ENCODE measurements at regions not wholly inside any gene's neighbourhood (a gene's known extent, or its start where the extent isn't known, plus 50 kb on each side); places are given as distances from the start of the nearest gene placed in this dataset.
"Not testable (repeated sequence)": the region's sequence is repeated elsewhere in the genome, so short reads cannot be mapped to it uniquely, and the experiment has no call there.

GRCh38 chrX:1903236-1903935 lies 288.5 kb downstream of the ASMT start:
- DNase-seq (ENCODE audit: low read depth): peak; percentile 92

DNA sequence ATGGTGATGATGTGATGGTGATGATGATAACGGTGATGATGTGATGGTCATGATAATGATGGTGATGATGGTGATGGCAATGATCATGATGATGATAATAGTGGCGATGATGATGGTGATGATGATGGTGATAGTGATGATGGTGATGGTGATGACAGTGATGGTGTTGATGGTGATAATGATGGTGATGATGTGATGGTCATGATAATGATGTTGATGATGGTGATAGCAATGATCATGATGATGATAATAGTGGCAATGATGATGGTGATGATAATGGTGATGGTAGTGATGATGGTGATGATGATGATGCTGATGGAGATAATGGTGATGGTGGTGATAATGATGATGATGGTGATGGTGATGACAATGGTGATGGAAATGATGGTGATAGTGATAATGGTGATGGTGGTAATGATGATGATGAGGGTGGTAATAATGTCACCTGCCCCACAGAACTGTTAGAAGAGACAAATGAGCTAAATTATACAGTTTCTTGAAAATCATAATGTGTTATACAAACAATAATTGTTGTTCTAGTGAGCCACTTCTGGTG lies 289.9 kb downstream of the ASMT start:
- no peak for DNase-seq (ENCODE audit: low read depth)

DNA sequence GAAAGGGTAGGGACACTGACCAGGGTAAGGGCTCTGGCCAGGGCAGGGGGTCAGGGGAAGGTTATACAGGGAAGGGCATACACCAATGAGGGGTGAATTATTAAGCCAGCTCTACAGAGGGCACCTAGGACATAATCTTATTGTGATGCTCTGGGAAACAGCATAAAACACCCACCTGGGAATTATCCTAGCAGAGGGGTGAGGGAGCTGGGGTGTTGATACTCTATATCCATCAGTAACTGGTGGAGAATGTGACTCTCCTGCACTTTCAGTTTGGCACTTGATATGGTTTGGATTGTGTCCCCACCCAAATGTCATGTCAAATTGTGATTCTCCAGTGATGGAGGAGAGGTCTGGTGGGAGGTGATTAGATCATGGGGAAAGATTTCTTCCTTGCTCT lies 291.2 kb downstream of the ASMT start:
- DNase-seq (ENCODE audit: low read depth): no peak

GRCh38 chrX:1908996-1909395 lies 294.1 kb downstream of the ASMT start:
- DNase-seq (ENCODE audit: low read depth): not testable (repeated sequence)

DNA sequence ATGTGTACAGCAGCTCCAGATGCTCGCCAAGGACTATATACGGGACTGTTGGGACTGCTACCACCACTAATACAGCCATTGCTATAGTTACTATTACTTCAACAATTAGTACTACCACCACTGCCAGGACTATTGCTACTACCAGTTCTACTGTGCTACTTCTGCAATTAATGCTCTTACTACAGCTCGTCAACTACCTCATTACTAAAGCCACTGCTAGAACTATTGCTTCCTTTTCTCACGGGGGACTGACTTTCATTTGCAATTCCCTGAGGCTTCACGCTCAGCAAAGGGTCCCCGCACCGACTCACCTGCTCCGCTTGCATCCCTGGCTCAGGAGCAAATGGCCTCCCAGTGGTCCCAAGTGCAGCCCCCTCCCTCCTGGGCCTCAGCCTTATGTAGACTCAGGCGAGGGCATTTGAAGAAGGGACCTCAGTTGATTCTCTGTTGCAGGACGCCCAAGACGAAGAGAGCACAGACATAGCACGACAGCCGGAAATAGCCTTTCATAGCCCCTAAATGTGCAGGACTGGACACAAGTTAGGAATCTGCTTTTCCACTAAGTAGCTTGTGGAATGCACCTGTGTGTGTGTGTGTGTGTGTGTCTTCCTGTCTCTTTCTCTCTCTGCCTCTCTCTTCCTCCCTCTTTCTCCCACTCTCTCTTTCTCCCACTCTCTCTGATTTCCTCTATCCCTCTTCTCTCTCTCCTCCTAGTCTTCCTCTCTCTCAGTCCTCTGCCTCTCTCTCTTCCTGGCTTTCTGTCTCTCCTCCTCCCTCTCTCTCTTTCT lies 294.8 kb downstream of the ASMT start:
- DNase-seq (ENCODE audit: low read depth): no peak

DNA sequence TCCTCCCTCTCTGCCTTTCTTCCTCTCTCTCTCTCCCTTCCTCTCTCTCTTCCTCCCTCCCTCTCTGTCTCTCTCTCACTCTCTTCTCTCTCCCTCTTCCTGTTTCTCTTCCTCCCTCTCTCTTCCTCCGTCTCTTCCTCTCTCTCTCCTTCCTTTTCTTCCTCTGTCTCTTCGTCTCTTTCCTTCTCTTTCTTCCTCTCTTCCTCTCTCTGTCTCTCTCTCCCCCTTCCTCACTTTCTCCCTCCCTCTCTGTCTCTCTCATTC lies 295.3 kb downstream of the ASMT start:
- DNase-seq (ENCODE audit: low read depth): no peak

DNA sequence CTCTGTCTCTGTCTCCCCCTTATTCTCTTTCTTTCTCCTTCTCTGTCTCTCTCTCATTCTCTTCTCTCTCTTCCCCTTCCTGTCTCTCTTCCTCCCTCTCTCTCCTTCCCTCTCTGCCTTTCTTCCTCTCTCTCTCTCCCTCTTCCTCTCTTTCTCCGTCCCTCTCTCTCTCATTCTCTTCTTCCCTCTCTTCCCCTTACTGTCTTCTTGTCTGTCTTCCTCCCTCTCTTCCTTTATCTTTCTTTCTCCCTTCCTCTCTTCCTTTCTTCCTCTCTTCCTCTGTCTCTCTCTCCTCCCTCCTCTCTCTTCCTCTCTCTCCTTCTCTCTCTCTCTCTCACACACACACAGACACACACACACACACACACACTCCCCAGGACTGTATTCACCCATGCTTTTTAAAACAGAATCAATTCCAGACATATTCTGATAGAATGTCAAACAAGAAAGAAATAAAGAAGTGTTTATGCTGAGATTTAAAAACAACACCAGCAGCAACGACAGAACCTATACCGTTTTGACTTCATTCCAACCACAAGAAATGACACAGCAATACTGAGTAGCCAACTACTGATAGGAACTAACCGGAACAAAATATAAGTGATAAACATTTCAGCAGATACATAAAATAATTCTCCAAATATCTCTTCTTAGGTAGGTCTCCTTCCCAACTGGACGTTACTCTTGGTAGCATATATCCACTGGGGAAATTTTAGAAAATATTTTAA lies 296.7 kb downstream of the ASMT start:
- no peak for DNase-seq (ENCODE audit: low read depth)

GRCh38 chrX:1912193-1912592 lies 297.3 kb downstream of the ASMT start:
- no peak for DNase-seq (ENCODE audit: low read depth)

- no peak for DNase-seq (ENCODE audit: low read depth)
These were observed 299.9 kb downstream of the ASMT start for GRCh38 chrX:1914606-1915365.

GRCh38 chrX:1918780-1919179 lies 303.9 kb downstream of the ASMT start:
- DNase-seq (ENCODE audit: low read depth): no peak

DNA sequence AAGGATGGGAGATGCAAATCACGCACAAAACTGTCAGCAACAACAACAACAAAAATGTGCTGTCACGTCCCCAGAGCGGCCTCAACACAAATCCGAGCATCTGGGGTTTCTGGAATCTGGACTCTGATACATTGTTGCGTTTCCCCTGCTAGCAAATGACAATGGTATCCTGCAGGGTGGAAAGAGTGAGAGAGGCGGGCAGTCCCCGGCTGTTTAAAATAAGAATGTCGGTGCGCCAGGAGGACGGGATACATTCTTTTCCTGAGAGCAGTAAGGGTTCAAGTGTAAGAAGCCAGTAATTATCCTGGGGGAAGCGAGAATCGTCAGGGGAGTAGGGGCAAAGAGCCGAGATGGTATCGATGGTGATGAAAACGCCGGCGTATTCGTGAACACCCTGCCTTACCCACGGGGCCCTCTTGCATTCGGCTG lies 310.2 kb downstream of the ASMT start:
- peak; percentile 29 for DNase-seq (ENCODE audit: low read depth)

- DNase-seq (ENCODE audit: low read depth): no peak
These were observed 313.9 kb downstream of the ASMT start for GRCh38 chrX:1928805-1929204.

DNA sequence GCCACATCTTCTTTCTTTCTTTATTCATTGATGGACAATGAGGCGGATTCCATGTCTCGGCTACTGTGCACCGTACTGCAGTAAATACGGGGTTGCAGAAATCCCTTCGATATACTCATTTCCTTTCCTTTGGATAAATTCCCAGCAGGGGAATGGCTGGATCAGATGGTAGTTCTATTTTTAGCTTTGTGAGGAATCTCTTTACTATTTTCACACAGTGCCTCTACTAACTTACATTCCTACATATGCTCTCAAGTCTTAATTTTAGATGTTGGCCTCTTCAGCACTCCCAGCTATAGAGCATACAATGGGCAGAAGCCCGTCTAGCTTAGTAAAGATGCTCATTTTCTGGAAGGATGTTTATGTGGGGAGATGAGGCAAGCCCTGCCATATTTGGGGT lies 317.4 kb downstream of the ASMT start:
- DNase-seq (ENCODE audit: low read depth): peak; percentile 94

GRCh38 chrX:1933964-1934363 lies 319.1 kb downstream of the ASMT start:
- peak; percentile 14 for DNase-seq (ENCODE audit: low read depth)

- no peak for DNase-seq (ENCODE audit: low read depth)
These were observed 320.9 kb downstream of the ASMT start for GRCh38 chrX:1935805-1936204.

GRCh38 chrX:1938190-1938589 lies 323.3 kb downstream of the ASMT start:
- DNase-seq (ENCODE audit: low read depth): no peak

- no peak for DNase-seq (ENCODE audit: low read depth)
These were observed 326.5 kb downstream of the ASMT start for GRCh38 chrX:1941321-1941720.

DNA sequence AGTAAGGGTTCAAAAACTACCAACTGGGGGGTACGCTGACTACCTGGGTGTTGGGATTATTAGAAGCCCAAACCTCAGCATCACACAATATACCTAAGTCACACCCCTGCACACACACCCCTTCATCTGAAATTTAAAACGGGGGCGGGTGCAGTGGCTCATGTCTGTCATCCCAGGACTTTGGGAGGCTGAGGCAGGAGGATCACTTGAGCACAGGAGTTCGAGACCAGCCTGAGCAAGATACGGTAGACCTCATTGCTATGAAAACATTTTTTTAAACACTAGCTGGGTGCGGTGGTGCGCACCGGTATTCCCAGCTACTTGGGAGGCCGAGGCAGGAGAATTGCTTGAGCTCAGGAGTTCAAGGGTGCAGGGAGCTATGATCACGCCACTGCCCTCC lies 331.0 kb downstream of the ASMT start:
- DNase-seq (ENCODE audit: low read depth): no peak

GRCh38 chrX:1946974-1947373 lies 332.1 kb downstream of the ASMT start:
- no peak for DNase-seq (ENCODE audit: low read depth)

Data from RPMI7951 (cell line).